B cell (primary cell): ENCODE measurements at regions not wholly inside any gene's neighbourhood (a gene's known extent, or its start where the extent isn't known, plus 50 kb on each side); places are given as distances from the start of the nearest gene placed in this dataset.

Experiments
- ATAC-seq: fragments of 200-7000 bp; cut with Tn5 transposase; one replicate; pipeline ENCODE4 v1.10.0; 2021; ENCODE audit warnings: low read depth, mild to moderate bottlenecking, moderate number of reproducible peaks, moderate library complexity
- CTCF ChIA-PET: fragments of 350-600 bp; sonication (Branson Sonifier 250); formaldehyde crosslinking; loops from one replicate; lab custom pipeline; 2021; ENCODE audit warnings: antibody characterized with exemption, inconsistent platforms; lab: Charles Lee
- POLR2A ChIA-PET: fragments of 350-600 bp; sonication (Branson Sonifier 250); formaldehyde crosslinking; loops from one replicate; lab custom pipeline; 2021; ENCODE audit warnings: antibody characterized with exemption; lab: Charles Lee
- DNase-seq: peaks from one replicate; pipeline ENCODE4 v3.0.0; 2013
- H2AFZ ChIP-seq: 2 replicates; pipeline ENCODE4 v1.6.1; 2012; ENCODE audit warnings: mild to moderate bottlenecking, low read depth, low read length; ENCODE audit not compliant: insufficient read depth, poor library complexity, severe bottlenecking
- H3K27ac ChIP-seq, 2 donors: 1 replicate in 1 of 2; 2 replicates in 1 of 2; pipeline ENCODE4 v1.5.1; 2012 to 2013; ENCODE audit warnings: low read length in 2 of 2, mild to moderate bottlenecking in 2 of 2, moderate library complexity in 1 of 2
- H3K27me3 ChIP-seq, 4 experiments: fragments of 200-600 bp in 1 of 4; sonication (generic) in 1 of 4; replicated peaks in 1 of 4; 1 replicate in 2 of 4; 2 replicates in 2 of 4; pipeline versions ENCODE4 v1.6.1 to v1.7.0; 2013 to 2016; ENCODE audit warnings: low read length in 3 of 4, mild to moderate bottlenecking in 2 of 4, mixed read lengths in 1 of 4, moderate library complexity in 1 of 4; ENCODE audit not compliant: insufficient read depth in 4 of 4, control insufficient read depth in 3 of 4; ENCODE audit errors: control extremely low read depth in 1 of 4
- H3K36me3 ChIP-seq, 2 experiments: replicated peaks in 1 of 2; 1 replicate in 1 of 2; 2 replicates in 1 of 2; pipeline versions ENCODE4 v1.6.1 to v1.7.1; 2013; ENCODE audit warnings: low read length in 1 of 2; ENCODE audit not compliant: insufficient read depth in 2 of 2, control insufficient read depth in 1 of 2; ENCODE audit errors: control extremely low read depth in 1 of 2, extremely low read depth in 1 of 2
- H3K4me1 ChIP-seq, 2 donors: fragments of 200-600 bp in 1 of 2; sonication (generic) in 1 of 2; 1 replicate in 1 of 2; 2 replicates in 1 of 2; pipeline versions ENCODE4 v1.5.1 to v1.6.1; 2013 to 2017; ENCODE audit warnings: low read length in 2 of 2; ENCODE audit not compliant: control insufficient read depth in 2 of 2, insufficient read depth in 2 of 2
- H3K4me2 ChIP-seq: replicated peaks from 2 replicates; pipeline ENCODE3; 2012; ENCODE audit warnings: mild to moderate bottlenecking, low read depth, low read length; ENCODE audit not compliant: poor library complexity, severe bottlenecking
- H3K4me3 ChIP-seq, 5 experiments: fragments of 200-600 bp in 1 of 5; sonication (generic) in 1 of 5; 1 replicate in 3 of 5; 2 replicates in 2 of 5; pipeline versions ENCODE4 v1.5.1 to v1.7.0; 2011 to 2016; ENCODE audit warnings: low read length in 4 of 5, mild to moderate bottlenecking in 4 of 5, low read depth in 2 of 5, control low read depth in 1 of 5, moderate library complexity in 1 of 5; ENCODE audit not compliant: insufficient read depth in 1 of 5; ENCODE audit errors: control extremely low read depth in 1 of 5, extremely low read depth in 1 of 5
- H3K79me2 ChIP-seq: fragments of 200-600 bp; sonication (generic); one replicate; pipeline ENCODE4 v1.6.0; 2016; ENCODE audit warnings: low read length; ENCODE audit not compliant: control insufficient read depth, insufficient read depth
- H3K9ac ChIP-seq: fragments of 200-600 bp; sonication (generic); 2 replicates; pipeline ENCODE4 v1.6.1; 2017; ENCODE audit warnings: mild to moderate bottlenecking, low read length, moderate library complexity
- H3K9me3 ChIP-seq, 3 donors: one replicate each; pipeline versions ENCODE4 v1.6.1 to v1.7.1; 2013; ENCODE audit warnings: low read length in 2 of 3; ENCODE audit not compliant: control insufficient read depth in 2 of 3, insufficient read depth in 1 of 3; ENCODE audit errors: control extremely low read depth in 1 of 3
- H4K20me1 ChIP-seq: 2 replicates; pipeline ENCODE4 v1.6.0; 2012; ENCODE audit warnings: mild to moderate bottlenecking, low read length; ENCODE audit not compliant: insufficient read depth, control insufficient read depth, poor library complexity, severe bottlenecking
- H3K27ac Mint-ChIP-seq: one replicate; pipeline ENCODE4 v1.8.0; 2021; ENCODE audit warnings: mixed read lengths
- H3K27me3 Mint-ChIP-seq: one replicate; pipeline ENCODE4 v1.8.0; 2021; ENCODE audit warnings: mixed read lengths
- H3K4me1 Mint-ChIP-seq: one replicate; pipeline ENCODE4 v1.8.0; 2021; ENCODE audit warnings: mixed read lengths
- H3K4me3 Mint-ChIP-seq: one replicate; pipeline ENCODE4 v1.8.0; 2021; ENCODE audit warnings: mixed read lengths
- H3K9me3 Mint-ChIP-seq: one replicate; pipeline ENCODE4 v1.8.0; 2022; ENCODE audit warnings: mixed read lengths; ENCODE audit not compliant: insufficient read depth
- CTCF ChIP-seq: fragments of 200-600 bp; IDR thresholded peaks from one replicate; pipeline ENCODE4 v1.8.0; 2022; ENCODE audit warnings: antibody characterized with exemption, mild to moderate bottlenecking
- EZH2 ChIP-seq: IDR thresholded peaks from 2 replicates; pipeline ENCODE4 v1.6.1; 2012; ENCODE audit warnings: borderline replicate concordance, low read depth, mild to moderate bottlenecking, moderate library complexity, low read length; ENCODE audit not compliant: insufficient read depth, poor library complexity, severe bottlenecking
- WGBS: methylation state at CpG from one replicate; pipeline ENCODE4 v1.1.5; 2013; ENCODE audit warnings: missing lambda C conversion rate; ENCODE audit not compliant: insufficient coverage; 5-methylcytosine and 5-hydroxymethylcytosine counted together
- intact Hi-C: fragments of 100-400 bp; cut with micrococcal nuclease; formaldehyde crosslinking; loops from one replicate; pipeline ENCODE4 v1.10.0; 2022

DNA sequence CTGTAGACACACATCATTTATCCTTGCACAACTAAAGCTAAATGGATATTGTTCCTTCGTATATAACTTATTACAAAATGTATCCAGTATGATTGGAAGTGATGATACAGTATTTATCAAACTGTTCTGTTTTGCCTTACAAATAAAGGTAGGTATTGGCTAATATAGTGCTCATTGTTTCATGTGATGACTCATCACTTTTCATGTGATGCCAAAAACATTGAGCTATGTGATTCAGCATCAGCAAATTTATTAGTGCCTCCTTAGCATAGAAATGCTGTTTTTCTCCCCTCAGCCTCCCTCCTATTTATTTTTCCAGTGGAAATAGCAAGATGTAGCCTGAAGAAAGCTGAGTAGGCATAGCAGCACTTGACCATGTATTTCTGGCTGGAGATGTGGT, 228.6 kb upstream of the LYPLAL1 start:
- POLR2A ChIA-PET = no interaction called here
- no peak overlapping the region for H3K27ac Mint-ChIP-seq
- Histone ChIP-seq H3K27me3 (no peaks in the 10 kb centered on the region), H3K79me2 (no peaks in the 10 kb centered on the region), H3K27ac (no peak overlapping the region), H3K4me1 (no peaks in the 10 kb centered on the region), H3K9ac (no peak overlapping the region), H4K20me1 (no peaks in the 10 kb centered on the region), H3K36me3 (no peaks in the 10 kb centered on the region), H3K9me3 (peaks cover 0 to 5% (median 0%) of the 10 kb centered on the region in 3 donors), H2AFZ (no peak overlapping the region), H3K4me3 (no peak overlapping the region), H3K4me2 (no peak overlapping the region)
- peaks cover 2% of the 10 kb centered on the region for H3K9me3 Mint-ChIP-seq
- H3K4me3 Mint-ChIP-seq = no peak overlapping the region
- intact Hi-C loops = no loop called here
- peaks cover 10% of the 10 kb centered on the region for H3K27me3 Mint-ChIP-seq
- CTCF ChIA-PET = no interaction called here
- no CpG with 5 or more reads among the region's 1 CpG for WGBS
- TF ChIP-seq CTCF = no peak
- TF ChIP-seq EZH2 = no peak
- DNase-seq (no peak), ATAC-seq (no peak)
- H3K4me1 Mint-ChIP-seq = no peaks in the 10 kb centered on the region

- H3K4me1 Mint-ChIP-seq = no peaks in the 10 kb centered on the region
- H3K9me3 Mint-ChIP-seq = peaks cover 2% of the 10 kb centered on the region
- H3K27me3 Mint-ChIP-seq = peaks cover 3% of the 10 kb centered on the region
- no peaks in the 10 kb centered on the region for H3K79me2 ChIP-seq
- no peaks in the 10 kb centered on the region for H3K9me3 ChIP-seq
- no peaks in the 10 kb centered on the region for H4K20me1 ChIP-seq
- no peak overlapping the region for H3K4me3 ChIP-seq
- no peaks in the 10 kb centered on the region for H3K4me1 ChIP-seq
- CTCF ChIA-PET = interaction anchor here (0.7 kb wide), 1 partner anchor 286 kb away, joined by 4 read pairs; no protein-coding TSS in a partner anchor
- intact Hi-C loops = no loop called here
- H2AFZ ChIP-seq = no peak overlapping the region
- WGBS = 76% methylated on average over 2 of the region's 2 CpGs
- no peaks in the 10 kb centered on the region for H3K27me3 ChIP-seq
- POLR2A ChIA-PET = no interaction called here
- no peak for TF ChIP-seq EZH2
- TF ChIP-seq CTCF = no peak
- H3K4me2 ChIP-seq = no peak overlapping the region
- no peak overlapping the region for H3K9ac ChIP-seq
- no peak overlapping the region for H3K4me3 Mint-ChIP-seq
- no peak overlapping the region for H3K27ac Mint-ChIP-seq
- DNase-seq (no peak), ATAC-seq (no peak)
- H3K36me3 ChIP-seq = no peaks in the 10 kb centered on the region
- no peak overlapping the region for H3K27ac ChIP-seq
These were observed 227.5 kb upstream of the LYPLAL1 start for GRCh38 chr1:218946147-218946546.
